ENCODE measurements at regions not wholly inside any gene's neighbourhood (a gene's known extent, or its start where the extent isn't known, plus 50 kb on each side); places are given as distances from the start of the nearest gene placed in this dataset.

DNA sequence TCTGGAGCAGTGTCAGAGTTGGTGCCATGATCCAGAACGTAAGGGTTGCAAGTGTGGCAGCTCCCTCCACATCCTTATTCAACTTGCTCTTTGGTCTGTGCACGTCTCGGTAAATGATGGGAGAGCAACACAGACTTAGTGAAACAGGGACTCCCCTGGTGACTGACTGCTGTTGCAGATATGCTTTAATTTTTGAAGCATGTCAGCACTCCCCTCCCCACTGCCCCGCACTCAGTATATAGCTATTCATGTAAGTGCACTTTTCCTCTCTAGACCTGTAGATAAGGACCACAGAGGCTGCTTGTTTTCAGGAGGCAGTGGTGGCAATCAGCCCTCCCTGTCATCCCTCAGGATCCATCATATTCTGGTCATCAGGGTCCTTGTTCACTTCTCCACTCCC lies 470.9 kb downstream of the IRS2 start:
- TF ChIP-seq, protein P1, sequence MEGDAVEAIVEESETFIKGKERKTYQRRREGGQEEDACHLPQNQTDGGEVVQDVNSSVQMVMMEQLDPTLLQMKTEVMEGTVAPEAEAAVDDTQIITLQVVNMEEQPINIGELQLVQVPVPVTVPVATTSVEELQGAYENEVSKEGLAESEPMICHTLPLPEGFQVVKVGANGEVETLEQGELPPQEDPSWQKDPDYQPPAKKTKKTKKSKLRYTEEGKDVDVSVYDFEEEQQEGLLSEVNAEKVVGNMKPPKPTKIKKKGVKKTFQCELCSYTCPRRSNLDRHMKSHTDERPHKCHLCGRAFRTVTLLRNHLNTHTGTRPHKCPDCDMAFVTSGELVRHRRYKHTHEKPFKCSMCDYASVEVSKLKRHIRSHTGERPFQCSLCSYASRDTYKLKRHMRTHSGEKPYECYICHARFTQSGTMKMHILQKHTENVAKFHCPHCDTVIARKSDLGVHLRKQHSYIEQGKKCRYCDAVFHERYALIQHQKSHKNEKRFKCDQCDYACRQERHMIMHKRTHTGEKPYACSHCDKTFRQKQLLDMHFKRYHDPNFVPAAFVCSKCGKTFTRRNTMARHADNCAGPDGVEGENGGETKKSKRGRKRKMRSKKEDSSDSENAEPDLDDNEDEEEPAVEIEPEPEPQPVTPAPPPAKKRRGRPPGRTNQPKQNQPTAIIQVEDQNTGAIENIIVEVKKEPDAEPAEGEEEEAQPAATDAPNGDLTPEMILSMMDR (IDR thresholded peaks at IDR 0.05; ENCODE audit: low read length) = no peak
- no peak for TF ChIP-seq EZH2 (IDR thresholded peaks at IDR 0.05; ENCODE audit: borderline replicate concordance, low read length)
